ENCODE measurements at regions not wholly inside any gene's neighbourhood (a gene's known extent, or its start where the extent isn't known, plus 50 kb on each side); places are given as distances from the start of the nearest gene placed in this dataset.

GRCh38 chr7:21260939-21261338 is 166.9 kb upstream of the SP4 start:
- H3K4me1 Mint-ChIP-seq = peaks cover 8% of the 10 kb centered on the region
- peaks cover 0 to 7% of the 10 kb centered on the region in 2 donors for H3K4me1 ChIP-seq (ENCODE audit: control insufficient read depth in 1 of 2, insufficient read depth in 2 of 2, low read length in 2 of 2)
- no peaks in the 10 kb centered on the region for H3K36me3 ChIP-seq (replicated peaks in 1 of 2; ENCODE audit: control insufficient read depth in 1 of 2, insufficient read depth in 2 of 2, low read length in 2 of 2)
- no peak overlapping the region for H3K4me3 Mint-ChIP-seq
- no peak overlapping the region for H3K4me2 ChIP-seq (replicated peaks; ENCODE audit: extremely low read depth, low read length, poor library complexity, severe bottlenecking)
- no CpG with 5 or more reads among the region's 1 CpG for WGBS (ENCODE audit: insufficient coverage)
- no peaks in the 10 kb centered on the region for H3K27me3 ChIP-seq (ENCODE audit: control insufficient read depth in 2 of 2, insufficient read depth in 2 of 2, low read length in 2 of 2)
- no peak for TF ChIP-seq CTCF (IDR thresholded peaks at IDR 0.05)
- H3K4me3 ChIP-seq (replicated peaks in 1 of 3; ENCODE audit: low read depth in 2 of 3, low read length in 3 of 3) = no peak overlapping the region
- no peaks in the 10 kb centered on the region for H3K9me3 ChIP-seq (replicated peaks in 1 of 2; ENCODE audit: control insufficient read depth in 1 of 2, insufficient read depth in 1 of 2, low read length in 2 of 2)
- H2AFZ ChIP-seq (ENCODE audit: insufficient read depth, low read depth, low read length, poor library complexity, severe bottlenecking) = no peak overlapping the region
- no peak overlapping the region for H3K27ac ChIP-seq (ENCODE audit: low read depth in 1 of 2, low read length in 2 of 2)
- no peaks in the 10 kb centered on the region for H3K27me3 Mint-ChIP-seq (ENCODE audit: low read depth in 3 of 3)
- DNase-seq = no peak
- H3K27ac Mint-ChIP-seq = no peak overlapping the region
- no peak overlapping the region for H3K9ac ChIP-seq (ENCODE audit: insufficient read depth, low read length, poor library complexity, severe bottlenecking)
- H3K9me3 Mint-ChIP-seq = no peaks in the 10 kb centered on the region
- intact Hi-C loops (cut with micrococcal nuclease) = no loop called here
- H3K36me3 Mint-ChIP-seq = no peaks in the 10 kb centered on the region
- H3K79me2 ChIP-seq (ENCODE audit: insufficient read depth, low read length) = no peaks in the 10 kb centered on the region
- H4K20me1 ChIP-seq (ENCODE audit: insufficient read depth, low read length) = no peaks in the 10 kb centered on the region

GRCh38 chr7:21261627-21262594 is 166.0 kb upstream of the SP4 start:
- Histone ChIP-seq H3K9ac (ENCODE audit: insufficient read depth, low read length, poor library complexity, severe bottlenecking) (no peak overlapping the region), H2AFZ (ENCODE audit: insufficient read depth, low read depth, low read length, poor library complexity, severe bottlenecking) (no peak overlapping the region), H3K36me3 (replicated peaks in 1 of 2; ENCODE audit: control insufficient read depth in 1 of 2, insufficient read depth in 2 of 2, low read length in 2 of 2) (no peaks in the 10 kb centered on the region), H3K79me2 (ENCODE audit: insufficient read depth, low read length) (no peaks in the 10 kb centered on the region), H3K4me3 (replicated peaks in 1 of 3; ENCODE audit: low read depth in 2 of 3, low read length in 3 of 3) (no peak overlapping the region), H4K20me1 (ENCODE audit: insufficient read depth, low read length) (no peaks in the 10 kb centered on the region), H3K27me3 (ENCODE audit: control insufficient read depth in 2 of 2, insufficient read depth in 2 of 2, low read length in 2 of 2) (no peaks in the 10 kb centered on the region), H3K9me3 (replicated peaks in 1 of 2; ENCODE audit: control insufficient read depth in 1 of 2, insufficient read depth in 1 of 2, low read length in 2 of 2) (no peaks in the 10 kb centered on the region), H3K27ac (ENCODE audit: low read depth in 1 of 2, low read length in 2 of 2) (no peak overlapping the region), H3K4me1 (ENCODE audit: control insufficient read depth in 1 of 2, insufficient read depth in 2 of 2, low read length in 2 of 2) (peaks cover 0 to 7% of the 10 kb centered on the region in 2 donors), H3K4me2 (replicated peaks; ENCODE audit: extremely low read depth, low read length, poor library complexity, severe bottlenecking) (no peak overlapping the region)
- no peaks in the 10 kb centered on the region for H3K9me3 Mint-ChIP-seq
- peak in 1 of 3 donors; percentile 8 for DNase-seq
- peak; percentile 40 for TF ChIP-seq CTCF (IDR thresholded peaks at IDR 0.05)
- no peaks in the 10 kb centered on the region for H3K36me3 Mint-ChIP-seq
- peak overlapping the region in 1 of 7 donors; percentile 60 for H3K27ac Mint-ChIP-seq
- no peaks in the 10 kb centered on the region for H3K27me3 Mint-ChIP-seq (ENCODE audit: low read depth in 3 of 3)
- intact Hi-C loops (cut with micrococcal nuclease) = no loop called here
- H3K4me1 Mint-ChIP-seq = peaks cover 8% of the 10 kb centered on the region
- peak overlapping the region in 1 of 2 donors; percentile 12 for H3K4me3 Mint-ChIP-seq
- no CpG with 5 or more reads among the region's 9 CpGs for WGBS (ENCODE audit: insufficient coverage)

Measured in CD14-positive monocyte (primary cell).